GM21737 (cell line): ENCODE measurements at regions not wholly inside any gene's neighbourhood (a gene's known extent, or its start where the extent isn't known, plus 50 kb on each side); places are given as distances from the start of the nearest gene placed in this dataset.
A peak's percentile ranks its signal among the peaks of the same experiment; 100 is the strongest.

Source experiments
- ATAC-seq: cut with Tn5 transposase; IDR thresholded peaks from one replicate; pipeline ENCODE4 v1.9.1; 2021; ENCODE audit warnings: mild to moderate bottlenecking, moderate library complexity; ENCODE audit not compliant: unreplicated experiment

GRCh38 chr5:68554571-68555279 lies 339.2 kb downstream of the PIK3R1 start:
- ATAC-seq = no peak

GRCh38 chr5:68555907-68556681 lies 340.5 kb downstream of the PIK3R1 start:
- no peak for ATAC-seq

- no peak for ATAC-seq
Observed at GRCh38 chr5:68557162-68557936, 341.8 kb downstream of the PIK3R1 start.

DNA sequence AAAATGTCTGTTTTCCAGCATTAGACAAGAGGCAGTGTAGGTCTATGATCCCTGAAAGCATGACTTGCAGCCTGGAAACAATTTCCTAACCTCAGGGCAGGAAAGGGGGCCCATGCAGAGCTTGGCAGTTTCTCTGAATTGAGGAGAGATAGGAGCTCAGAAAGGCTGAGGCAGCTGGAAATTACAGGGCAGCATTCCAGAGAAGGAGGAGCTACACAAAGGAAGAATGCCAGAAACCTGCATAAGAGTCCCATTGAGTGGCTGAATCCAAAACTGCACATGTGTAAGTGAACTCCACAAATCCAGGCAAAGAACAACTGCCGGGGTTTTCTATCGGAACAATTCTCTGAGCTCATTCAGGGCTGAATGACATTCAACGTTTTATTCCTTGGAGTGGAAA lies 346.8 kb downstream of the PIK3R1 start:
- no peak for ATAC-seq

GRCh38 chr5:68565427-68565826 lies 349.9 kb downstream of the PIK3R1 start:
- peak; percentile 88 for ATAC-seq

- ATAC-seq = no peak
Observed at GRCh38 chr5:68576805-68577204, 361.2 kb downstream of the PIK3R1 start.

GRCh38 chr5:68582284-68582683 lies 366.7 kb downstream of the PIK3R1 start:
- ATAC-seq = no peak

DNA sequence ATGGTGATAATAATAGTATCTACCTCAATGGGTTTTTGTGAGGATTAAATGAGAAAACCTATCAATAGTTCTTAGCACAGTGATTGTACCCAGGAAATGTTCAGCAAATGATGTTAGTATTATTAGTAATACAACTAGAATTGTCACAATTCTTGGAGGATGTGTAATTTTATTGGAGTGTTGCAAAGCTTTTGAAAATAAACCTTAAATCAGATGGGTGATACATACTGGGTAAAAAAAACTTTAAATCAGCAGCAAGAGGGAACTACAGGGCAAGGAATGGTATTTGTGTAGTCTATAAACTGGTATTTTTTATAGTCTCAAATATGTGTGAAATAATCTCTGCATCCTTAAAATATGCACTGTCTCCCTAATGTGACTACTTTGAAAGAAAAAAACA lies 371.6 kb downstream of the PIK3R1 start:
- no peak for ATAC-seq

DNA sequence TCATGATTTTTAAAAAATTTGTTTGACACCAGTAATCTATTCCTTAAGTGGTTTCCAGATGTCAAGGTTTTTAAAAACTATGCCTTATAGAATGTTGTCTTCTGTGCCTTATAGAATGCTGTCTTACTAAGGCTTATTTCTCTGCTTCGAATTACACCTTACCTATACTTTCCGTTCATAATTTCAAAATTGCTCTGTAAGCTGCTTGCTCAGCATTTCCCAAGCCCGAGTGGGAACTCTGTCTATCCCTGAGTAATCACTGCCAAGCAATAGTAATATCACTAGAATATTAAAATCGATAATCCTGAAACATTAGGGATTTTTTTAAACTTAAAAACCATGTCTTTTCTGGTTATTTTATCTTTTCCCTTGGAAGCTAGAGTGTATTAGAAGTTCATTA lies 376.3 kb downstream of the PIK3R1 start:
- ATAC-seq = no peak

DNA sequence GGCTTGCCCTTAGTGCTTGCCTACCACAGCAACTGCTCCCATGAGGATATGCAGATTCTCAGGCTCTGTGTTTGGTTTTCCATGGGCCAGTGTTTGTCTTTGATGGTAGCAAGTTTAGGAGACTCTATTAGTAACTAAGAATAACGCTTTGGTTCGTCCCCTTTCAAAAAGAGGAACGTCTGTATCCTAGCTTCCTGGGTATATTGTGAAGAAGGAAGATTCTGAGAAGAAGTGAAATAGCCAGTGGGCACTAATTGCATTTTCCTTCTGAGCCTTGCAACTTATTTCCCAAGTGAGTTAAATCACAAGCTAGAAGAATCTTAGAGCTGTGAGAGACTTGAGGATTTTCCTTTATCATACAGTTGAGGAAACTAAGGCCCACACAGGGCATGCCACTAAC lies 376.8 kb downstream of the PIK3R1 start:
- ATAC-seq = no peak

- no peak for ATAC-seq
Observed at GRCh38 chr5:68593211-68593671, 377.7 kb downstream of the PIK3R1 start.

GRCh38 chr5:68612972-68613371 lies 397.4 kb downstream of the PIK3R1 start:
- ATAC-seq = no peak

- ATAC-seq = no peak
Observed at GRCh38 chr5:68618501-68618900, 402.9 kb downstream of the PIK3R1 start.

- no peak for ATAC-seq
Observed at GRCh38 chr5:68627001-68627400, 411.4 kb downstream of the PIK3R1 start.

GRCh38 chr5:68628082-68628814 lies 412.7 kb downstream of the PIK3R1 start:
- no peak for ATAC-seq

DNA sequence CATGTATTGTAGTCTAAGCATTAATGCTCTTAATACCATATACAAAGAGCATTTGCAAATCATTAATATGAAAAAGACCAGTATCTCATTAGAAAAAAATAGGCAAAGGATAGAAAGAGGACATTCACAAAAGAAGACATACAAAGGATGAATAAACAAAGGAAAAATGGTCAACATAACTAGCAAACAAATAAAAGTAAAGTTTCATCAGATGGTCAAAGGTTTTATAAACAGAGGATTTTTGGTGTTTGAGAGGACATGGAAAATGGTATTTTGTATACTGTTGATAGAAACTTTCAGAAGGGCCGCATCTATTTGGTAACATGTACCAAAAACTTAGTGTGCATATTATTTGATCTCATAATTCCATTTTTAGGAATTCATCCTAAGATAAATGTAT lies 414.8 kb downstream of the PIK3R1 start:
- no peak for ATAC-seq

- no peak for ATAC-seq
Observed at GRCh38 chr5:68631884-68632283, 416.3 kb downstream of the PIK3R1 start.

- ATAC-seq = no peak
Observed at GRCh38 chr5:68641211-68641610, 425.7 kb downstream of the PIK3R1 start.

DNA sequence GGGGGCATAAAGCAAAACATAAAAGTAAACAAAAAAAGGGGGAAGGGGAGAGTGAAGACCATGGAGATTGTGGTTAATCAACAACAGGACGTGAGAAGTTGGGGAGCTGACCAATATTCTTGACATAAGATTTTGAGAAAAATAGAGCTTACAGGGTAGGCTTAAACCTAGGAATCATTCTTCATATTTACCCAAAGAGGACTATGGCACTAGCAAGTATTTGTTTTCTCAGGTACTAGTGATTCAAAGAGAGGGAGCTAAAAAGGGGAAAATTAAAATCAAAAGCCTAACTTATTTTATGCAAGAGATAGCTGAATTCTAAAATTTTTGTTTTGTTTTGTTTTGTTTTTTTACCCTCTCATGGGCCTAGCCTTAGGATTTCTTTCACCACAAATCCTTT lies 427.5 kb downstream of the PIK3R1 start:
- no peak for ATAC-seq

GRCh38 chr5:68644971-68645370 lies 429.4 kb downstream of the PIK3R1 start:
- ATAC-seq = peak; percentile 97

DNA sequence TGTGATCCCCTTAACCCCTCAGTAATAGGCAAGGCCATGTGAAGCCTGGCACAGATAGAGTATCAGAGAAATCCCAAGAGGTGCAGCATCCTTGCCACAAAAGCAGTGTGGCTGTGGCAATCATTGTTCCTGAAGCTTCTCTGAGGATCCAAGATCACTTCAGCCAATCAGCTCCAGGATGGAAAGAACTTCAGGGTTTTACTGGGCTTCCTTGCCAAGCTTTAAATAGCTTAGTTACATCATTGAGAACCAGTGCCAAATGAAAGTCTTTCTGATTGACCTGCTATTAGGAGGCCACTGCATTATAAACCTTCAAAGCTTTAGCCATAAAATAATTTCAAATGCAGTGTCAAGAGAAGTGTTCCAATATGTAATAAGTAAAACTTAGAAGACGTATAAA lies 430.6 kb downstream of the PIK3R1 start:
- ATAC-seq = no peak
